A673 (cell line): ENCODE measurements at regions not wholly inside any gene's neighbourhood (a gene's known extent, or its start where the extent isn't known, plus 50 kb on each side); places are given as distances from the start of the nearest gene placed in this dataset.

Experiments
- CTCF ChIP-seq: fragments of 300-800, 200-600 bp; sonication (generic); conservative IDR thresholded peaks from 2 replicates; pipeline ENCODE4 v1.5.1; 2017; ENCODE audit warnings: low read depth, mild to moderate bottlenecking, antibody characterized with exemption, low read length, moderate library complexity, mixed read lengths
- EZH2 ChIP-seq: fragments of 200-600 bp; sonication (generic); IDR thresholded peaks from 2 replicates; pipeline ENCODE4 v1.6.1; 2017; ENCODE audit warnings: borderline replicate concordance, low read depth, mild to moderate bottlenecking, mixed read lengths, antibody characterized with exemption, low read length; ENCODE audit not compliant: poor library complexity, severe bottlenecking

GRCh38 chr1:219826290-219826689, 102.1 kb downstream of the SLC30A10 start:
- no peak for TF ChIP-seq CTCF
- no peak for TF ChIP-seq EZH2
